K562 (cell line): ENCODE measurements at regions not wholly inside any gene's neighbourhood (a gene's known extent, or its start where the extent isn't known, plus 50 kb on each side); places are given as distances from the start of the nearest gene placed in this dataset.

Source experiments
- ATAC-seq: fragments of 200-7000 bp; cut with Tn5 transposase; 3 replicates; pipeline ENCODE4 v1.9.1; 2020; ENCODE audit warnings: moderate library complexity
- BruUV-seq: library from RNA; stranded (reverse); fragments of 400-500 nt; replicated peaks from 2 replicates; lab custom pipeline; 2021; lab: Mats Ljungman, UMichigan
- CTCF ChIA-PET: fragments of 300-600 bp; formaldehyde crosslinking; extraction: SDS; loops from one replicate; lab custom pipeline; 2021; ENCODE audit warnings: low intra/inter-chr PET ratio; lab: Yijun Ruan, JAX
- POLR2A ChIA-PET: fragments of 300-600, 350-650 bp; sonication (Branson Sonifier 250); formaldehyde crosslinking; extraction: SDS; loops from one replicate; lab custom pipeline; 2021; ENCODE audit warnings: antibody characterized with exemption, inconsistent platforms; lab: Yijun Ruan, JAX
- DNase-seq, 4 experiments: peaks; one replicate each; pipeline versions ENCODE4 v3.0.0 to v3.0.0-alpha.2; 2011 to 2018; ENCODE audit warnings: low spot score in 3 of 4, mixed read lengths in 3 of 4; ENCODE audit errors: extremely low read depth in 1 of 4
- FAIRE-seq: peaks from 2 replicates; lab custom pipeline; 2011; peaks lifted over from hg19 to GRCh38; lab: Jason Lieb, UNC
- H2AFZ ChIP-seq: 2 replicates; pipeline ENCODE4 v1.6.0; 2011; ENCODE audit warnings: low read depth, low read length, control low read depth, inconsistent platforms
- H3K27ac ChIP-seq: fragments of 200-600 bp; 3 replicates; pipeline ENCODE4 v1.8.0; 2011; ENCODE audit warnings: low read depth, mild to moderate bottlenecking, control low read depth, inconsistent platforms, low read length, moderate library complexity, mixed read lengths; ENCODE audit errors: extremely low read depth
- H3K27me3 ChIP-seq, 2 experiments: fragments of 300-600 bp in 1 of 2; 2 replicates in 1 of 2; 3 replicates in 1 of 2; pipeline versions ENCODE4 v1.6.0 to v1.8.0; 2011; ENCODE audit warnings: inconsistent platforms in 2 of 2, low read length in 2 of 2, mild to moderate bottlenecking in 1 of 2, mixed read lengths in 1 of 2, moderate library complexity in 1 of 2; ENCODE audit not compliant: control insufficient read depth in 2 of 2, insufficient read depth in 2 of 2
- H3K36me3 ChIP-seq: fragments of 300-600 bp; 3 replicates; pipeline ENCODE4 v1.8.0; 2011; ENCODE audit warnings: mild to moderate bottlenecking, low read length, inconsistent platforms; ENCODE audit not compliant: control insufficient read depth, insufficient read depth
- H3K4me1 ChIP-seq, 2 experiments: fragments of 200-600 bp in 1 of 2; replicated peaks in 1 of 2; 2 replicates in 1 of 2; 3 replicates in 1 of 2; pipeline versions ENCODE4 v1.5.1 to v1.8.0; 2011; ENCODE audit warnings: inconsistent platforms in 2 of 2, low read length in 2 of 2, mild to moderate bottlenecking in 1 of 2, mixed read lengths in 1 of 2, moderate library complexity in 1 of 2; ENCODE audit not compliant: control insufficient read depth in 2 of 2, insufficient read depth in 2 of 2
- H3K4me2 ChIP-seq: 2 replicates; pipeline ENCODE4 v1.6.1; 2011; ENCODE audit warnings: low read length, control low read depth, inconsistent platforms, mixed read lengths; ENCODE audit not compliant: insufficient read depth
- H3K4me3 ChIP-seq: fragments of 200-600 bp; sonication (generic), shearing (Covaris generic); 2 replicates; pipeline ENCODE4 v1.5.1; 2016; ENCODE audit warnings: control low read depth, inconsistent platforms
- H3K79me2 ChIP-seq: fragments of 200-600 bp; 3 replicates; pipeline ENCODE4 v1.8.0; 2011; ENCODE audit warnings: low read length, inconsistent platforms; ENCODE audit not compliant: control insufficient read depth, insufficient read depth
- H3K9ac ChIP-seq, 2 experiments: 2 replicates each; pipeline versions ENCODE4 v1.6.0 to v1.6.1; 2011; ENCODE audit warnings: low read depth in 2 of 2, low read length in 2 of 2, control low read depth in 1 of 2, inconsistent platforms in 1 of 2, mild to moderate bottlenecking in 1 of 2, mixed read lengths in 1 of 2; ENCODE audit not compliant: insufficient read depth in 1 of 2
- H3K9me1 ChIP-seq: one replicate; pipeline ENCODE4 v1.6.0; 2011; ENCODE audit warnings: inconsistent platforms, mild to moderate bottlenecking, low read length, moderate library complexity; ENCODE audit not compliant: control insufficient read depth, insufficient read depth
- H3K9me3 ChIP-seq: replicated peaks from 2 replicates; pipeline ENCODE4 v1.5.1; 2011; ENCODE audit warnings: low read depth, low read length, inconsistent platforms; ENCODE audit not compliant: control insufficient read depth, insufficient read depth
- H4K20me1 ChIP-seq: replicated peaks from 2 replicates; pipeline ENCODE4 v1.6.1; 2011; ENCODE audit warnings: low read length, inconsistent platforms, mixed read lengths; ENCODE audit not compliant: control insufficient read depth, insufficient read depth
- E2F1 ChIP-seq: sonication (generic); formaldehyde crosslinking; IDR thresholded peaks from 2 replicates; pipeline ENCODE4 v1.8.1; 2023; ENCODE audit warnings: mild to moderate bottlenecking, missing genetic modification reagents, moderate library complexity
- ETV6 ChIP-seq, 3 experiments: fragments of 150-350 bp in 1 of 3; sonication (generic) in 1 of 3; formaldehyde crosslinking in 1 of 3; IDR thresholded peaks; 2 replicates each; pipeline versions ENCODE4 v1.6.1 to v1.8.0; 2014 to 2022; ENCODE audit warnings: borderline replicate concordance in 2 of 3, low read depth in 2 of 3, antibody characterized with exemption in 1 of 3, low read length in 1 of 3, mild to moderate bottlenecking in 1 of 3, missing genetic modification reagents in 1 of 3
- PHF21A ChIP-seq: fragments of 450-650 bp; IDR thresholded peaks from 2 replicates; pipeline ENCODE4 v1.6.1; 2017; ENCODE audit warnings: low read depth, borderline replicate concordance
- POLR3A ChIP-seq: IDR thresholded peaks from 2 replicates; pipeline ENCODE4 v1.6.1; 2011; ENCODE audit warnings: borderline replicate concordance, mild to moderate bottlenecking, moderate library complexity; ENCODE audit not compliant: insufficient read length, insufficient read depth; ENCODE audit errors: extremely low read depth
- SIX5 ChIP-seq, 2 experiments: IDR thresholded peaks; 2 replicates each; pipeline ENCODE4 v1.6.1; 2011; ENCODE audit warnings: low read length in 2 of 2, borderline replicate concordance in 1 of 2, low read depth in 1 of 2, mild to moderate bottlenecking in 1 of 2, moderate library complexity in 1 of 2; ENCODE audit not compliant: insufficient read depth in 1 of 2
- TRIM28 ChIP-seq: fragments of 450-650 bp; IDR thresholded peaks from 2 replicates; pipeline ENCODE4 v1.6.1; 2017
- WGBS: fragments of 100-300 bp; shearing (Covaris generic); methylation state at CpG from one replicate; pipeline ENCODE4 v1.1.6; 2016; ENCODE audit warnings: low coverage, mixed read lengths; ENCODE audit not compliant: insufficient coverage; ENCODE audit errors: missing lambda C conversion rate; 5-methylcytosine and 5-hydroxymethylcytosine counted together
- in situ Hi-C: fragments of 300-500 bp; cut with MboI; formaldehyde crosslinking; loops from 4 replicates; pipeline ENCODE4 v1.15.0; 2018; ENCODE audit warnings: inconsistent platforms, mixed read lengths
- intact Hi-C: fragments of 100-400 bp; cut with micrococcal nuclease; formaldehyde crosslinking; loops from 2 replicates; pipeline ENCODE4 v1.14.2; 2022

GRCh38 chr18:22543769-22544168, 126.1 kb upstream of the CTAGE1 start:
- Histone ChIP-seq H3K27me3 (peaks cover 5 to 10% of the 10 kb centered on the region in 2 experiments; a peak in 4 of 5 replicates), H4K20me1 (no peaks in the 10 kb centered on the region), H3K4me1 (no peaks in the 10 kb centered on the region), H3K9me3 (no peaks in the 10 kb centered on the region), H2AFZ (no peak overlapping the region), H3K79me2 (no peaks in the 10 kb centered on the region), H3K9me1 (no peaks in the 10 kb centered on the region), H3K9ac (no peak overlapping the region), H3K4me2 (no peak overlapping the region)
- no TSS peak for BruUV-seq
- DNase-seq (no peak), ATAC-seq (no peak)
- 14% methylated on average over 4 of the region's 4 CpGs for WGBS
- intact Hi-C loops (no loop called here), in situ Hi-C loops (no loop called here)
- POLR2A ChIA-PET: no interaction called here
- CTCF ChIA-PET: no interaction called here
- no peak for TF ChIP-seq POLR3A
- no peak for TF ChIP-seq TRIM28
- no peak for TF ChIP-seq E2F1 (CRISPR knock-in tag)
- TF ChIP-seq PHF21A: no peak
- no peak for TF ChIP-seq SIX5 (IDR thresholded peaks at IDR 0.05; ENCODE audit: borderline replicate concordance in 1 of 2, insufficient read depth in 1 of 2, low read depth in 1 of 2, low read length in 2 of 2)
- TF ChIP-seq ETV6 (IDR thresholded peaks at IDR 0.05; ENCODE audit: borderline replicate concordance in 1 of 2, low read depth in 2 of 2, low read length in 1 of 2): no peak
- no peak for TF ChIP-seq ETV6 (CRISPR knock-in tag; IDR thresholded peaks at IDR 0.05; ENCODE audit: borderline replicate concordance)
- TF ChIP-seq, all 486 proteins: peak for 0
- H3K27ac ChIP-seq: no peak overlapping the region
- no peaks in the 10 kb centered on the region for H3K36me3 ChIP-seq
- H3K4me3 ChIP-seq: no peak overlapping the region
- no peak for FAIRE-seq
